Psoas muscle (tissue), 7 donors: ENCODE measurements at regions not wholly inside any gene's neighbourhood (a gene's known extent, or its start where the extent isn't known, plus 50 kb on each side); places are given as distances from the start of the nearest gene placed in this dataset.

Source experiments
- ATAC-seq, 4 donors: fragments of 200-7000 bp; cut with Tn5 transposase; one replicate each; pipeline ENCODE4 v1.9.1; 2020; ENCODE audit warnings: moderate library complexity in 3 of 4, mild to moderate bottlenecking in 2 of 4
- DNase-seq, 2 donors: peaks; one replicate each; pipeline ENCODE4 v3.0.0-alpha.2; 2020
- H3K27ac ChIP-seq: fragments of 200-600 bp; one replicate; pipeline ENCODE4 v1.8.0; 2022
- H3K27me3 ChIP-seq, 3 donors: fragments of 200-600 bp in 1 of 3; one replicate each; pipeline versions ENCODE4 v1.6.1 to v1.8.0; 2013 to 2022; ENCODE audit warnings: low read length in 2 of 3, mild to moderate bottlenecking in 2 of 3, moderate library complexity in 1 of 3; ENCODE audit not compliant: insufficient read depth in 3 of 3
- H3K36me3 ChIP-seq, 2 donors: fragments of 200-600 bp in 1 of 2; one replicate each; pipeline versions ENCODE4 v1.6.1 to v1.8.0; 2013 to 2022; ENCODE audit warnings: low read depth in 1 of 2, mild to moderate bottlenecking in 1 of 2, moderate library complexity in 1 of 2; ENCODE audit not compliant: insufficient read depth in 1 of 2
- H3K4me1 ChIP-seq: fragments of 200-600 bp; one replicate; pipeline ENCODE4 v1.8.0; 2022
- H3K4me3 ChIP-seq: fragments of 200-600 bp; one replicate; pipeline ENCODE4 v1.8.0; 2022; ENCODE audit warnings: mild to moderate bottlenecking
- H3K9me3 ChIP-seq: fragments of 200-600 bp; one replicate; pipeline ENCODE4 v1.8.0; 2022
- CTCF ChIP-seq: fragments of 200-600 bp; IDR thresholded peaks from one replicate; pipeline ENCODE4 v1.8.0; 2022; ENCODE audit warnings: antibody characterized with exemption
- WGBS, 3 donors: extraction: QIAGEN DNeasy Blood & Tissue Kit; methylation state at CpG; one replicate each; pipeline versions ENCODE4 v1.1.6 to v1.1.7; 2013; 5-methylcytosine and 5-hydroxymethylcytosine counted together
- intact Hi-C, 2 donors: fragments of 100-400 bp; cut with DNase I; formaldehyde crosslinking; loops; one replicate each; pipeline versions ENCODE4 v1.11.0 to v1.14.2; 2022
- donor health status: healthy with polysubstance abuse.
- donor health status: DM: no; HTN: no; CAD: no; lungs with moderate emphysema.
- donor health status: Bipolar disorder and iron deficiency.
- donor health status: healthy.
- donor health status: DM: yes; HTN: yes; CAD: no.
- donor health status: DM: no; HTN: no; CAD: no.
- donor health status: DM: yes; HTN: yes; CAD: no.

GRCh38 chr3:43173949-43174348, 68.1 kb upstream of the POMGNT2 start:
- peaks cover 3% of the 10 kb centered on the region for H3K9me3 ChIP-seq
- no peak overlapping the region for H3K27ac ChIP-seq
- no peak overlapping the region for H3K4me3 ChIP-seq
- DNase-seq (no peak), ATAC-seq (no peak)
- H3K27me3 ChIP-seq: no peaks in the 10 kb centered on the region
- H3K36me3 ChIP-seq: no peaks in the 10 kb centered on the region
- H3K4me1 ChIP-seq: peaks cover 7% of the 10 kb centered on the region
- no peak for TF ChIP-seq CTCF
- intact Hi-C loops: no loop called here

DNA sequence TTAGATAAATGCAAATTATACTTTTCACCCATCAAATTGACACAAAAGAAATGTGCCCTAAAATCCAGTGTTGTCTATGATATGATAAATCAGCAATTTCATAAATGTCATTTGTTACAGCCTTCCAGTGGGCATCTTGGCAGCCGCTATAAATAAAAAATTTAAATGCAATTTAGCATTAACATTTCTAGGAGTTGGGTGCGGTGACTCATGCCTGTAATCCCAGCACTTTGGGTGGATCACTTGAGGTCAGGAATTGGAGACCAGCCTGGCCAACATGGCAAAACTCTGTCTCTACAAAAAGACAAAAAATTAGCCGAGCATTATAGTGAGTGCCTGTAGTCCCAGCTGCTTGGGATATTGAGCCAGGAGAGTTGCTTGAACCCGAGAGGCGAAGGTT, 65.9 kb upstream of the POMGNT2 start:
- H3K4me1 ChIP-seq: peaks cover 1% of the 10 kb centered on the region
- no peaks in the 10 kb centered on the region for H3K27me3 ChIP-seq
- H3K4me3 ChIP-seq: no peak overlapping the region
- WGBS, 3 donors: 33 to 55% (median 37%) methylated on average over 5 of the region's 5 CpGs
- intact Hi-C loops: no loop called here
- TF ChIP-seq CTCF: no peak
- H3K27ac ChIP-seq: no peak overlapping the region
- DNase-seq: no peak
- no peaks in the 10 kb centered on the region for H3K36me3 ChIP-seq
- ATAC-seq: no peak
- peaks cover 5% of the 10 kb centered on the region for H3K9me3 ChIP-seq

- no peaks in the 10 kb centered on the region for H3K27me3 ChIP-seq
- ATAC-seq (no peak), DNase-seq (no peak)
- H3K36me3 ChIP-seq: no peaks in the 10 kb centered on the region
- no peaks in the 10 kb centered on the region for H3K4me1 ChIP-seq
- intact Hi-C loops: no loop called here
- TF ChIP-seq CTCF: no peak
- H3K27ac ChIP-seq: no peak overlapping the region
- H3K9me3 ChIP-seq: peaks cover 17% of the 10 kb centered on the region
- no peak overlapping the region for H3K4me3 ChIP-seq
- 91 to 94% (median 94%) methylated on average over 7 of the region's 7 CpGs for WGBS, 3 donors
These were observed 64.7 kb upstream of the POMGNT2 start for GRCh38 chr3:43170553-43170952.

DNA sequence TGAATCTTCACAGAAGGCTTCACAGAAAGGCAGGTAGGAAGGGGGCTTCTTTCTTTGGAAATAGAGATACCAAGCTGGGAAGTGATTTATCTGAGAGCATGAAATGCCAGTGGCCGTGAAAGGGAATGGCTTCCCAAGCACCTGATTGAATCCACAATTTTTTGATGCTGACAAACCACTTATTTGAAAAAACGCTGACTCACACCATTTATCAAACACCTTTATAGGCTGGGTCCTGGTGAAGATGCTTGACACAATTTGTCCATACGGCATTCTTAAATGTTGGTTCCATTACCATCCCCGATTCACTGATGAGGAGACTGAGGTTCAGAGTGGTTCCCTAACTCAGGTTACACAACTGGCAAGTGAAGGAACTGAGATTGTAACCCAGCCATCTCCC, 64.1 kb upstream of the POMGNT2 start:
- no peak for ATAC-seq
- intact Hi-C loops: loop anchor here in 1 of 2 donors (10.0 kb wide), 1 partner anchor 205 kb away; no protein-coding TSS in a partner anchor
- peaks cover 17% of the 10 kb centered on the region for H3K9me3 ChIP-seq
- H3K36me3 ChIP-seq: no peaks in the 10 kb centered on the region
- no peak overlapping the region for H3K4me3 ChIP-seq
- no peak overlapping the region for H3K27ac ChIP-seq
- TF ChIP-seq CTCF: no peak
- no peaks in the 10 kb centered on the region for H3K4me1 ChIP-seq
- no peaks in the 10 kb centered on the region for H3K27me3 ChIP-seq
- WGBS, 3 donors: 95 to 97% (median 96%) methylated on average over 4 of the region's 4 CpGs
- DNase-seq: no peak

DNA sequence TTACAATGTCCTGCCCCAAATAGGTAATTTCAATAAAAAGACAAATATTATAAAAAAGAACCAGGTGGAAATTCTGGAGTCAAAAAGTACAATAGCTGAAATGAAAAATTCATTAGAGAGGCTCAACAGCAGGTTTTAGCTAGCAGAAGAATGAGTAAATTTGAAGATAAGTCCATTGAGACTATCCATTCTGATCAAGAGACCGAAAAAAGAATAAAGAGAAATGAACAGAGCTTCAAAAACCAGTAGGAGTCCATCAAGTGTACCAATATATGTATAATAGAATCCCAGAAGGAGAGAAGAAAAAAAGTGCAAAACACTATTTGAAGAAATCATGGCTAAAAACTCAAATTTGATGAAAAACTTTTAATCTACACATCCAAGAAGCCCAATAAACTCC, 60.5 kb upstream of the POMGNT2 start:
- intact Hi-C loops: loop anchor here in 1 of 2 donors (10.0 kb wide), 1 partner anchor 208 kb away; no protein-coding TSS in a partner anchor
- no peak for DNase-seq

More for the DNA sequence above, 60.5 kb upstream of the POMGNT2 start:
- no peak for ATAC-seq
- Histone ChIP-seq H3K4me1 (peaks cover 9% of the 10 kb centered on the region), H3K27me3 (no peaks in the 10 kb centered on the region), H3K36me3 (no peaks in the 10 kb centered on the region), H3K9me3 (peaks cover 14% of the 10 kb centered on the region), H3K4me3 (no peak overlapping the region), H3K27ac (no peak overlapping the region)
- WGBS, 3 donors: 78 to 88% (median 86%) methylated on average over 1 of the region's 1 CpG
- TF ChIP-seq CTCF: no peak
